Effector memory CD4-positive, alpha-beta T cell (primary cell): ENCODE measurements at regions not wholly inside any gene's neighbourhood (a gene's known extent, or its start where the extent isn't known, plus 50 kb on each side); places are given as distances from the start of the nearest gene placed in this dataset.
"Not testable (repeated sequence)": the region's sequence is repeated elsewhere in the genome, so short reads cannot be mapped to it uniquely, and the experiment has no call there.

Experiments
- DNase-seq, 3 donors: peaks; one replicate each; pipeline ENCODE4 v3.0.0-alpha.2; 2020
- H3K27ac ChIP-seq: 2 replicates; pipeline ENCODE4 v1.7.0; 2013; ENCODE audit warnings: mild to moderate bottlenecking, low read length, moderate library complexity; ENCODE audit not compliant: insufficient read depth, poor library complexity, severe bottlenecking
- H3K27me3 ChIP-seq: replicated peaks from 2 replicates; pipeline ENCODE4 v1.7.0; 2013; ENCODE audit warnings: mild to moderate bottlenecking, low read length; ENCODE audit not compliant: insufficient read depth, control insufficient read depth, poor library complexity, severe bottlenecking
- H3K36me3 ChIP-seq: 2 replicates; pipeline ENCODE4 v1.7.0; 2013; ENCODE audit warnings: mild to moderate bottlenecking, low read length, moderate library complexity; ENCODE audit not compliant: control insufficient read depth, insufficient read depth
- H3K4me1 ChIP-seq: 2 replicates; pipeline ENCODE4 v1.7.0; 2013; ENCODE audit warnings: low read length, mild to moderate bottlenecking; ENCODE audit not compliant: control insufficient read depth, insufficient read depth, poor library complexity, severe bottlenecking
- H3K4me3 ChIP-seq: 2 replicates; pipeline ENCODE4 v1.7.0; 2013; ENCODE audit warnings: low read length, low read depth, mild to moderate bottlenecking; ENCODE audit not compliant: insufficient read depth, poor library complexity, severe bottlenecking
- H3K9me3 ChIP-seq: 2 replicates; pipeline ENCODE4 v1.7.0; 2013; ENCODE audit warnings: mild to moderate bottlenecking, low read length, moderate library complexity; ENCODE audit not compliant: control insufficient read depth

DNA sequence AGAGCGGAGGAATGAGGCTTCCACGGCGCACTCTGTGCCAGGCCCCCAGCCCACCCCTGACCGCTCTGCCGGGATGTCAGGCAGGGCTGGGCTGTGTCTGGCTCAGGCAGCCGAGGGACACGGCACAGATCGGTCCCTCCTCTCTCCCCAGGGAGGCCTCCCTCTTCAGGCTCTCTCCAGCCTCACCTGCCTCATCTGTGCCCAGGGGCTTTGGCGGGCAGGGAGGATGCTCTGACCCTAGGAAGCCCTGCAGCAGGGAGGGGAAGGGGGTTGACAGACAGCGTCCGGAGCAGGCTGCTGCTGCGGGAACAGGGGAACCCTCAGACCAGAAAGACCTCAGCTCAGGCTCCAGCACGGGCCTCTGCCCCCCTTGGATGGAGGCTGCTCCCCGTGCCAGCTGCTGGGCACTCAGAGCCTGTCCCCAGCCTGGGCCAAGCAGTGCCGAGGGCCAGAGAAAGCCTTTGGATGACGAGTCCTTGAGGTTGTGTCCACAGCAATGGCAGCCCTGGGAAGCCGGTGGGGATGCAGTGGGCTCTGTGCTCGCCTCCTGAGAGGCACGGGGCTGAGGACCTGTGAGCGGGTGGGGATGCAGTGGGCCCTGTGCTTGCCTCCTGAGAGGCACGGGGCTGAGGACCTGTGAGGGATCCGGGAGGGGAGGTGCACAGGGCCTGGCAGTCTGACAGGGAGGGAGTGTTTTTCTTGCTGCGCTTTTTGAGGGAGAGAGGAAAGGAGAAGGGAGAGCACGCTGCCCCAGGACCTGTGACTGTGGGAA lies 66.9 kb downstream of the FOXL3 start:
- Histone ChIP-seq H3K9me3 (no peaks in the 10 kb centered on the region), H3K4me3 (no peak overlapping the region), H3K27me3 (no peaks in the 10 kb centered on the region), H3K36me3 (no peaks in the 10 kb centered on the region), H3K27ac (no peak overlapping the region), H3K4me1 (peaks cover 30% of the 10 kb centered on the region)
- no peak for DNase-seq

DNA sequence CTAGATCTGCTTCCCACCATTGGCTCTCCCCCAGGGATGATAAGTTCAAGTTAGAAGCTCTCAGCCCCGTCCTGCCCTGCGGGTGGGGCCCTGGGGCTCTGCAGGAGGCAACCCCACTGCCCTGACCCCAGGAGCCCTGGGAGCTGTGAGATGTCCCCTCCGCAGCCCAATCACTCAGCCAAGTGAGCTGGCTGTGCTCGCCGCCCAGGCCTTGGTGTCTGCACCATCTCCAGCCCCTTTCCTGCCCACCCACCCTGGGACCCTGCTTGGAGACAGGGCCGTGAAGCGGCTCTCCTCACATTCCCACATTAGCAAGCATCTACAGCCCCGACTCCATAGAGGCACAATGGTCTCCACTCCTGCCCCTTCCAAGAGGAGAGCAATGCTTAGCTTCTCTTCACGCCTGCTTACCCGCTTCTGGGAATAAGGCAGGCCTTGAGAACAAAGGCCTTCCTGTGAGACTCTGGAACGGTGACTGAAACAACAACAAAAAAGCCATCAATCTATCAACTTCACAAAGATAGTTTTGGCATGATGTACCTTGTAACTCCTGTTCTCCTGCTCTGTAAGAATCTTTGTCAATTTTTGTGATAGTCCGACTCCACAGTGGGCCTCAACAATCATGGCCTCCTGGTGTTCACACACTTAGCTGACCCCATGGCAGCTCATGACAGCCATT lies 67.7 kb downstream of the FOXL3 start:
- Histone ChIP-seq H3K9me3 (no peaks in the 10 kb centered on the region), H3K4me1 (peaks cover 29% of the 10 kb centered on the region), H3K36me3 (no peaks in the 10 kb centered on the region), H3K27ac (no peak overlapping the region), H3K27me3 (no peaks in the 10 kb centered on the region), H3K4me3 (no peak overlapping the region)
- no peak for DNase-seq

DNA sequence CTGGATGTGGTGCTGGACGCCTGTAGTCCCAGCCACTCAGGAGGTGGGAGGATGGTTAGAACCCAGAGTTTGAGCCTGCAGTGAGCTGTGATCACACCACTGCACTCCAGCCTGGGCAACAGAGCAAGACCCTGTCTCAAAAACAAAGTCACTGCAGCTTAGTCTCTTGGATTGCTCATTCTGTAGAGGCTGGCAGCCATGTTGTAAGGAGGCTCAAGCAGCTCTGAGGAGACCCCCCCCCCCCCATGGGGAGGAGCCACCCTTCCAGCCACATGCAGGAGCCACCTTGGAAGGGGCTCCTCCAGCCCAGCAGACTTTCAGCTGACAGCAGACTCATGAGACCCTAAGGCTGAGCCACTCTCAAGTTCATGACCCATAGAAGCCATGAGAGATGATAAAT lies 68.4 kb downstream of the FOXL3 start:
- no peak for DNase-seq
- H3K27ac ChIP-seq: no peak overlapping the region
- H3K9me3 ChIP-seq: no peaks in the 10 kb centered on the region
- H3K27me3 ChIP-seq: no peaks in the 10 kb centered on the region
- no peak overlapping the region for H3K4me3 ChIP-seq
- H3K4me1 ChIP-seq: peaks cover 33% of the 10 kb centered on the region
- H3K36me3 ChIP-seq: no peaks in the 10 kb centered on the region

DNA sequence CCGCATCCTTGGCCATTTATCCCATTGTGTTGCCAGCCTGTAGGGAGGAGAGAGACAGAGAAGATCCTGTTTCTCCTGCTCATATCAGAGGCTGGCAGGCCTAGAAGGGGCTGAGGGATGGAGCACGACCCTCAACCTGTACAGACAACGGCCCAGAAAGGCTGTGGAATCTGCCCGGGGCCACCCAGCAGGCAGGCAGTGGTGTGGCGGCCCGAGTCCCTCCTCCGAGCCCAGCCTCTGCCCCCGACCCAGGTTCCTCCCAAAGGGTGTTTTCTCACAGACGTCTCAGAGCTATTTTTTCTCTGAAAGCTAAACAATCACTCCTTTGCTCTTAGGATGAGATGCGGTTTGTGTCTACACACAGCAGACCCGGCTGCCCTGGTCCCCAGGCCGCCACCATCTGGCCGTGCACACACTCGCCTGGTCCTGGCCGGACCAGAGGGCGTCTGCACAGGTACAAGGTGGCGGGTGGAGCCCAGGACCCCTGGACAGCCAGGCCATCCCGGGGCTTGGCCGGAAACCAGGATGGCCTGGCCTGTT lies 69.3 kb downstream of the FOXL3 start:
- Histone ChIP-seq H3K27me3 (no peaks in the 10 kb centered on the region), H3K4me1 (peaks cover 42% of the 10 kb centered on the region), H3K4me3 (no peak overlapping the region), H3K9me3 (no peaks in the 10 kb centered on the region), H3K27ac (no peak overlapping the region), H3K36me3 (no peaks in the 10 kb centered on the region)
- no peak for DNase-seq

DNA sequence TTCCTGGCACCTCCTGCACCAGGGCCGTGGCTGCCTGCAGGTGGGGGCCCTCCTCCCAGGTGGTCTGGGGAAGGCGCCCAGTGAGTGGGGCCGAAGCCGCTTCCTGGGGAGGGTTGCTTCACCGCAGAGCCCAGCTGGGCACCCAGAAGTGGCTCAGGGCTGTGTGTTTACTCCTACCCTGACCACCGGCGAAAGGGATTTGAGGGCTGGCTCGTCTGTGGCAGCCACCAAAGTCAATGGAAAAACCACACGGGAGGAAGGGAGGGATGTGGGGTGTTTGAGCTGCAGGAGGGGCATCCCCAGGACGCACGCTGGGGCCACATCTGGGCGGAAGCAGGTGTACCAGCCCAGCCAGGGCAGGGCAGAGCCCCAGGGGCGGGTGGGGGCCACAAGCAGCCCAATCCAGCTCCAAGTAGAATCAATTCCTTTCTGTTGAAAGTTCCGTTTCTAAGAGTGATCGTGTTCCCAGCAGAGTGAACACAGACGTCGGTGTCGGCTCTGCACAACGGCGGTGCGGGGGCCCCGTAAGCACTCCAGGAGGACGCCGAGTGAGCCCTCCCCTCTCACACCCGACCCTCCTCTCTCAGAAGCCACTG lies 69.9 kb downstream of the FOXL3 start:
- Histone ChIP-seq H3K4me1 (peaks cover 48% of the 10 kb centered on the region), H3K4me3 (peak overlapping the region; percentile 26), H3K27me3 (no peaks in the 10 kb centered on the region), H3K36me3 (no peaks in the 10 kb centered on the region), H3K9me3 (no peaks in the 10 kb centered on the region), H3K27ac (no peak overlapping the region)
- no peak for DNase-seq

DNA sequence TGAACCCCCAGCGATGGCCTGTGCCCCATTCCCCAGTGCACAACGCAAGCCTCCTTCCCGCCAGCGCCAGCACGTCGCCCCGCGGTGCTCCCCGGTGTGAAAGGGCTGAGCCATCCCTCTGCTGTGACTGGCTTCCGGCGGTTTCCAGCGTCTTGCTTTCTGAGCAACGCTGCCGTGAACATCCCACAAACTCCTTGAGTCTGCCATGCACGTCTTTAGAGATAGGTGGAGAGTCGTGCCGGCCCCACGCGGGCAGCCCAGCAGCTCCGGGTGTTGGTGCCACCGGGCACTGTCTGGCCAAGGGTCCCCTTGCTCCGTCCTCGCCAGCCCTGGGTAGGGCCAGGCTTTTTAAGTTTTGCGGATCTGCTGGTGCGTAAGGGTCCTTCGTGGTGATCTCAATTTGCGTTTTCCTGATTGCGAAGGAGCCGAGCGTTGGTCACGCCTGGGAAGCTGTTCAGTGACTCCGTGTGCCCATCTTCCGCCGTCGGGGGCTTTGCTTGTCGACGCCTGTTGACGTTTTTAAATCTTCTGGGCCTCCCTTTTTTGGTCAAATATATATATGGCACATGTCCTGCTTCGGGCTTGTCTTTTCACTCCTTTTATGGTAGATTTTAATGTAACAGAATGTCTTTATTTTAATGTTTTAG lies 70.6 kb downstream of the FOXL3 start:
- no peak overlapping the region for H3K27ac ChIP-seq
- H3K27me3 ChIP-seq: no peaks in the 10 kb centered on the region
- DNase-seq: no peak
- peak overlapping the region; percentile 26 for H3K4me3 ChIP-seq
- no peaks in the 10 kb centered on the region for H3K36me3 ChIP-seq
- peaks cover 50% of the 10 kb centered on the region for H3K4me1 ChIP-seq
- no peaks in the 10 kb centered on the region for H3K9me3 ChIP-seq

DNA sequence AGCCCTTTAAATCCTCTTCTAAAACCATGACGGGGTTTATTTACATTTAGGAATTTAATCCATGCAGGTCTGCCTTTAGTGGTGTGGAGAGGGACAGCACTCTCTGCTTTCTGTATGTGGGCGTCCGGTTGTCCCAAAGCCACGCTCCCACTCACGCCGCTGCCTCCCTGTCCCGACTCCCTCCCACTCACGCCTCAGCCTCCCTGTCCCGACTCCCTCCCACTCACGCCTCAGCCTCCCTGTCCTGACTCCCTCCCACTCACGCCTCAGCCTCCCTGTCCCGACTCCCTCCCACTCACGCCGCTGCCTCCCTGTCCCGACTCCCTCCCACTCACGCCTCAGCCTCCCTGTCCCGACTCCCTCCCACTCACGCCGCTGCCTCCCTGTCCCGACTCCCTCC lies 71.2 kb downstream of the FOXL3 start:
- not testable (repeated sequence) for H3K27me3 ChIP-seq, H3K27ac ChIP-seq, DNase-seq, H3K9me3 ChIP-seq, H3K4me3 ChIP-seq, H3K36me3 ChIP-seq
- H3K4me1 ChIP-seq: peaks cover 57% of the 10 kb centered on the region

DNA sequence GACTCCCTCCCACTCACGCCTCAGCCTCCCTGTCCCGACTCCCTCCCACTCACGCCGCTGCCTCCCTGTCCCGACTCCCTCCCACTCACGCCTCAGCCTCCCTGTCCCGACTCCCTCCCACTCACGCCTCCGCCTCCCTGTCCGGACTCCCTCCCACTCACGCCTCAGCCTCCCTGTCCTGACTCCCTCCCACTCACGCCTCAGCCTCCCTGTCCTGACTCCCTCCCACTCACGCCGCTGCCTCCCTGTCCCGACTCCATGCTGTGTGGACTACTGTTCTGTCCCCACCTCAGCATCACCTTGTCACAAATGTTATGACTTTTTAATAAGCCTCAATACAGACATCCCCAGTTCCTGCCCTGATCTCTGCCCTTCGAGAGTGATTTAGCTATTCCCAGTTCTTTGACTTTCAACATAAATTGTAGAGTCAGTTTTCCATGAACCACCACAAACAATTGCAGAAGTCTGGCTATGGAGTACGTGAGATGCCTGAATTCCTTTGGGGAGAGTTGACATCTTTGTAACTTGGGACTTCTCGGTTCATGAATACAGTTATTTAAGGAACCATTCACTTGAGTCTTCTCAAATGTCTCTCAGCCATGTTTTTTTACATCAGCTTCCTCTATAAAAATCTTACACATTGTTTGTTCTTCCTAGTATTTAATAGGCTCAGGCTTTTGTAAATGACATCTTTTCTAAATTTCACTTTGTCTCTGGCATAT lies 71.9 kb downstream of the FOXL3 start:
- Histone ChIP-seq H3K9me3 (no peaks in the 10 kb centered on the region), H3K27ac (peak overlapping the region; percentile 54), H3K36me3 (no peaks in the 10 kb centered on the region), H3K27me3 (no peaks in the 10 kb centered on the region), H3K4me1 (peaks cover 62% of the 10 kb centered on the region), H3K4me3 (peak overlapping the region; percentile 14)
- no peak for DNase-seq

DNA sequence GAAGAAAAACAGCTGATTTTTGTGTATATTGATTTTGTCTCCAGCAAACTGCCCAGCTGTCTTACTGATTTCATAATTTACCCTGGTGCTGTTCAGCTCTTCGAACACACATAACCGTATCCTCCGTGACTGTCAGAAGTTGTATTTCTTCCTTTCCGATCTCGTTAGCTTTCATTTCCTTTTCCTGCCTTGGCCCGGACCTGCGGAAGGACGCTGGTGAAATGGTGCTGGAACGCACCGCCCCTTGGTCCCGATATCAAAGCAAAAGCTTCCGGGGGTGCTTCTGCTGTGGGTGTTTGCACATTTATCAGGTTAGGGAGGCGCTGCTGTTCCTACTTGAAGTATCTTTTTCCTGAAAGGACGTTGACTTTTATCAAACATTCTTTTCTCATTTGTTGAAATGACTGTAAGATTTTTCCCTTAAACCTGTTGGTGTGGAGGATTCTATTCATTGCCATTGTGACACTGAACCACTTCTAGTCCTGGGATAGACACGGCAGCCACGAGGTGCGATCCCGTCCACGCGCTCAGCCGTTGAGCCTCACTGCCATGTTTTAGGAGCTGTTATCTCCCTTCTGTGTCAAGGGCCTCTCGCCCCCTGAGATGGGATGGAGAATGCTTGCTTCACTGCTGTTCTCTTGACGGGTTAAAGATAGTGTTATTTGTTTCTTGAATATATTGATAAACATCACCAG lies 72.6 kb downstream of the FOXL3 start:
- Histone ChIP-seq H3K4me3 (peak overlapping the region; percentile 14), H3K27me3 (no peaks in the 10 kb centered on the region), H3K36me3 (no peaks in the 10 kb centered on the region), H3K4me1 (peaks cover 62% of the 10 kb centered on the region), H3K9me3 (no peaks in the 10 kb centered on the region), H3K27ac (peak overlapping the region; percentile 54)
- DNase-seq: peak in 1 of 3 donors; percentile 24
